A549 (cell line): ENCODE measurements at regions not wholly inside any gene's neighbourhood (a gene's known extent, or its start where the extent isn't known, plus 50 kb on each side); places are given as distances from the start of the nearest gene placed in this dataset.

Experiments used
- ATAC-seq, 2 experiments: fragments of 200-7000 bp in 1 of 2; fragments of >200 bp in 1 of 2; cut with Nextera tagmentation in 1 of 2; cut with Tn5 transposase in 1 of 2; 3 replicates each; pipeline versions ENCODE4 v1.8.0 to v1.9.1; 2018 to 2020; ENCODE audit warnings: mild to moderate bottlenecking in 1 of 2, moderate library complexity in 1 of 2
- CTCF ChIA-PET: fragments of 300-600 bp; sonication (Branson Sonifier 250); formaldehyde crosslinking; extraction: SDS; loops from one replicate; lab custom pipeline; 2021; ENCODE audit warnings: antibody characterized with exemption, inconsistent platforms; lab: Yijun Ruan, JAX
- POLR2A ChIA-PET: fragments of 350-600 bp; formaldehyde crosslinking; extraction: SDS; loops from one replicate; lab custom pipeline; 2021; ENCODE audit warnings: antibody characterized with exemption, inconsistent platforms; lab: Yijun Ruan, JAX
- DNase-seq, 2 experiments: peaks; one replicate each; pipeline versions ENCODE4 v3.0.0 to v3.0.0-alpha.2; 2011 to 2016; ENCODE audit warnings: low read depth in 1 of 2, low spot score in 1 of 2
- FAIRE-seq: peaks from 2 replicates; lab custom pipeline; 2011; peaks lifted over from hg19 to GRCh38; lab: Jason Lieb, UNC
- H3K27ac ChIP-seq, 2 experiments: fragments of >200 bp; sonication (Bioruptor Twin); formaldehyde crosslinking; 3 replicates each; pipeline ENCODE4 v1.5.1; 2016 to 2017
- H3K4me1 ChIP-seq: fragments of >200 bp; sonication (Bioruptor Twin); formaldehyde crosslinking; 3 replicates; pipeline ENCODE4 v1.6.1; 2016
- H3K4me2 ChIP-seq: fragments of >200 bp; sonication (Bioruptor Twin); formaldehyde crosslinking; 3 replicates; pipeline ENCODE4 v1.6.1; 2016
- H3K4me3 ChIP-seq: fragments of >200 bp; sonication (Bioruptor Twin); formaldehyde crosslinking; 3 replicates; pipeline ENCODE4 v1.5.1; 2016
- H3K9me3 ChIP-seq: fragments of >200 bp; sonication (Bioruptor Twin); formaldehyde crosslinking; 3 replicates; pipeline ENCODE4 v1.6.1; 2016
- E2F6 ChIP-seq: IDR thresholded peaks from 2 replicates; pipeline ENCODE4 v1.6.1; 2012; ENCODE audit warnings: low read depth, borderline replicate concordance
- EHF ChIP-seq: fragments of 250-450 bp; sonication (Bioruptor Pico); IDR thresholded peaks from 2 replicates; pipeline ENCODE4 v1.5.0; 2020; ENCODE audit warnings: mild to moderate bottlenecking
- EHMT2 ChIP-seq: fragments of 200-600 bp; sonication (generic); IDR thresholded peaks from 2 replicates; pipeline ENCODE4 v1.6.1; 2016; ENCODE audit warnings: antibody characterized with exemption, low read depth, mild to moderate bottlenecking, moderate library complexity
- ELK1 ChIP-seq: fragments of 150-350 bp; IDR thresholded peaks from 2 replicates; pipeline ENCODE4 v1.6.1; 2014; ENCODE audit warnings: low read depth, mild to moderate bottlenecking, low read length
- FOSB ChIP-seq: fragments of 250-450 bp; sonication (Bioruptor Pico); IDR thresholded peaks from 2 replicates; pipeline ENCODE4 v1.5.0; 2020; ENCODE audit warnings: mild to moderate bottlenecking, moderate library complexity
- FOXS1 ChIP-seq: fragments of 250-450 bp; sonication (Bioruptor Pico); IDR thresholded peaks from 2 replicates; pipeline ENCODE4 v1.5.0; 2020; ENCODE audit warnings: mild to moderate bottlenecking, moderate library complexity
- HDAC2 ChIP-seq: fragments of 200-600 bp; sonication (generic); IDR thresholded peaks from 2 replicates; pipeline ENCODE4 v1.6.1; 2016
- HES2 ChIP-seq: fragments of >200 bp; sonication (Bioruptor Twin); formaldehyde crosslinking; IDR thresholded peaks from 2 replicates; pipeline ENCODE4 v1.6.1; 2016
- HOXB13 ChIP-seq: fragments of 250-450 bp; sonication (Bioruptor Pico); IDR thresholded peaks from 2 replicates; pipeline ENCODE4 v1.5.0; 2020; ENCODE audit warnings: low read depth, mild to moderate bottlenecking, moderate library complexity
- JUN ChIP-seq, 2 experiments: fragments of >200 bp; sonication (Bioruptor Twin); formaldehyde crosslinking; IDR thresholded peaks; 2 replicates in 1 of 2; 3 replicates in 1 of 2; pipeline ENCODE4 v1.6.1; 2016 to 2017
- JUNB ChIP-seq: fragments of >200 bp; sonication (Bioruptor Twin); formaldehyde crosslinking; IDR thresholded peaks from 2 replicates; pipeline ENCODE4 v1.6.1; 2016
- KDM1A ChIP-seq: fragments of 200-600 bp; sonication (generic); IDR thresholded peaks from 2 replicates; pipeline ENCODE4 v1.6.1; 2016; ENCODE audit warnings: low read depth, mild to moderate bottlenecking
- KDM5A ChIP-seq: fragments of 200-600 bp; sonication (generic); IDR thresholded peaks from 2 replicates; pipeline ENCODE4 v1.6.1; 2016; ENCODE audit warnings: antibody characterized with exemption, mild to moderate bottlenecking
- MAZ ChIP-seq: fragments of 150-350 bp; IDR thresholded peaks from 2 replicates; pipeline ENCODE4 v1.6.1; 2014; ENCODE audit warnings: antibody characterized with exemption, low read depth, low read length, borderline replicate concordance
- MYC ChIP-seq: IDR thresholded peaks from 2 replicates; pipeline ENCODE4 v1.6.1; 2012; ENCODE audit warnings: mild to moderate bottlenecking, inconsistent platforms, low read length, improper control_type of control experiment, borderline replicate concordance
- NFE2L2 ChIP-seq: fragments of 150-350 bp; conservative IDR thresholded peaks from 2 replicates; pipeline ENCODE4 v1.6.1; 2014; ENCODE audit warnings: low read length
- NPAS2 ChIP-seq: fragments of 250-450 bp; sonication (Bioruptor Pico); IDR thresholded peaks from 2 replicates; pipeline ENCODE4 v1.8.0; 2022; ENCODE audit warnings: mild to moderate bottlenecking, moderate library complexity, borderline replicate concordance
- PBX3 ChIP-seq: IDR thresholded peaks from 2 replicates; pipeline ENCODE4 v1.6.1; 2012
- POLR2A ChIP-seq: IDR thresholded peaks from 2 replicates; pipeline ENCODE4 v1.6.1; 2012; ENCODE audit warnings: mild to moderate bottlenecking, low read length
- RAD21 ChIP-seq, 2 experiments: fragments of >200 bp in 1 of 2; sonication (Bioruptor Twin) in 1 of 2; formaldehyde crosslinking in 1 of 2; IDR thresholded peaks in 1 of 2; conservative IDR thresholded peaks in 1 of 2; 2 replicates in 1 of 2; 3 replicates in 1 of 2; pipeline ENCODE4 v1.6.1; 2012 to 2018; ENCODE audit warnings: inconsistent platforms in 1 of 2
- RARB ChIP-seq: fragments of 250-450 bp; sonication (Bioruptor Pico); IDR thresholded peaks from 2 replicates; pipeline ENCODE4 v1.8.0; 2021; ENCODE audit warnings: mild to moderate bottlenecking, moderate library complexity
- RCOR1 ChIP-seq: fragments of 150-350 bp; IDR thresholded peaks from 2 replicates; pipeline ENCODE4 v1.6.1; 2014; ENCODE audit warnings: antibody characterized with exemption, low read length, low read depth
- RFX5 ChIP-seq: fragments of 450-650 bp; IDR thresholded peaks from 2 replicates; pipeline ENCODE4 v1.7.1; 2014; ENCODE audit warnings: antibody characterized with exemption, mild to moderate bottlenecking, moderate library complexity
- SMC3 ChIP-seq: fragments of >200 bp; sonication (Bioruptor Twin); formaldehyde crosslinking; IDR thresholded peaks from 3 replicates; pipeline ENCODE4 v1.6.1; 2018; ENCODE audit warnings: inconsistent platforms
- TP53 ChIP-seq: fragments of 250-450 bp; sonication (Bioruptor Pico); IDR thresholded peaks from 2 replicates; pipeline ENCODE4 v1.5.0; 2021; ENCODE audit warnings: mild to moderate bottlenecking, moderate library complexity
- ZFP36 ChIP-seq: fragments of 450-650 bp; IDR thresholded peaks from 2 replicates; pipeline ENCODE4 v1.6.1; 2014; ENCODE audit warnings: borderline replicate concordance; ENCODE audit not compliant: partially characterized antibody
- WGBS: methylation state at CpG from one replicate; pipeline ENCODE4 v1.1.6; 2017; ENCODE audit errors: missing lambda C conversion rate; 5-methylcytosine and 5-hydroxymethylcytosine counted together

- DNase-seq: no peak
- H3K4me3 ChIP-seq: no peak overlapping the region
- H3K4me1 ChIP-seq: no peaks in the 10 kb centered on the region
- WGBS: 26% methylated on average over 9 of the region's 9 CpGs
- FAIRE-seq: no peak
- POLR2A ChIA-PET: no interaction called here
- 0 out of 3 replicates have a peak, but pooled peaks cover 2% of the 10 kb centered on the region for H3K9me3 ChIP-seq
- no peak overlapping the region for H3K27ac ChIP-seq
- no peak for ATAC-seq
- no peak overlapping the region for H3K4me2 ChIP-seq
- no peak for TF ChIP-seq E2F6
- TF ChIP-seq RAD21 (conservative IDR thresholded peaks at IDR 0.05 in 1 of 2, IDR thresholded peaks at IDR 0.05 in 1 of 2): no peak
- TF ChIP-seq FOSB: no peak
- TF ChIP-seq EHF (CRISPR knock-in tag): no peak
- no peak for TF ChIP-seq KDM1A
- TF ChIP-seq JUNB: no peak
- CTCF ChIA-PET: interaction anchor here (1.2 kb wide), 1 partner anchor 736 kb away, joined by 3 read pairs; no protein-coding TSS in a partner anchor
Measured at GRCh38 chr15:93823971-93824913, 407.1 kb upstream of the MCTP2 start.

- Histone ChIP-seq H3K4me1 (no peaks in the 10 kb centered on the region), H3K27ac (no peak overlapping the region), H3K9me3 (peaks cover 2% of the 10 kb centered on the region; the same call in 1 of the 3 replicates), H3K4me2 (no peak overlapping the region), H3K4me3 (no peak overlapping the region)
- ChIA-PET CTCF (no interaction called here), POLR2A (no interaction called here)
- WGBS: 5% methylated on average over 4 of the region's 4 CpGs
- FAIRE-seq (no peak), ATAC-seq (no peak), DNase-seq (no peak)
- no peak for TF ChIP-seq TP53
Measured at GRCh38 chr15:93820566-93820965, 410.8 kb upstream of the MCTP2 start.

- TF ChIP-seq MAZ (no peak), HES2 (no peak), MYC (no peak), RARB (no peak), POLR2A (no peak), FOXS1 (no peak), RCOR1 (no peak), HDAC2 (no peak), NPAS2 (no peak), PBX3 (no peak), SMC3 (no peak), RFX5 (no peak)
- no peak overlapping the region for H3K4me2 ChIP-seq
- CTCF ChIA-PET: interaction anchor here (0.6 kb wide), 1 partner anchor 259 kb away, joined by 3 read pairs; no protein-coding TSS in a partner anchor
- WGBS: 19% methylated on average over 4 of the region's 4 CpGs
- DNase-seq (no peak), ATAC-seq (no peak), FAIRE-seq (no peak)
- H3K4me1 ChIP-seq: no peaks in the 10 kb centered on the region
- no peak overlapping the region for H3K4me3 ChIP-seq
- H3K27ac ChIP-seq: no peak overlapping the region
- POLR2A ChIA-PET: no interaction called here
- H3K9me3 ChIP-seq: peaks cover 2% of the 10 kb centered on the region; the same call in 1 of the 3 replicates
Measured at GRCh38 chr15:93819826-93820225, 411.5 kb upstream of the MCTP2 start.

GRCh38 chr15:93816815-93817214 lies 414.5 kb upstream of the MCTP2 start:
- TF ChIP-seq NFE2L2: no peak
- no peak for TF ChIP-seq FOSB
- TF ChIP-seq KDM5A: no peak
- no peak for TF ChIP-seq ZFP36
- TF ChIP-seq RFX5: no peak
- no peak for TF ChIP-seq EHMT2
- TF ChIP-seq ELK1: no peak
- no peak for TF ChIP-seq JUN (IDR thresholded peaks at IDR 0.05)
- TF ChIP-seq JUNB: no peak
- TF ChIP-seq HOXB13: no peak
- no peak for ATAC-seq
- no peak for DNase-seq
- H3K27ac ChIP-seq: no peak overlapping the region
- H3K9me3 ChIP-seq: peaks cover 6% of the 10 kb centered on the region; the same call in 1 of the 3 replicates
- ChIA-PET CTCF (no interaction called here), POLR2A (interaction anchor here (0.6 kb wide), 1 partner anchor 54 kb away, joined by 4 read pairs; no protein-coding TSS in a partner anchor)
- FAIRE-seq: no peak
- no peak overlapping the region for H3K4me2 ChIP-seq
- no peaks in the 10 kb centered on the region for H3K4me1 ChIP-seq
- no peak overlapping the region for H3K4me3 ChIP-seq
